GM12891 (cell line): ENCODE measurements at regions not wholly inside any gene's neighbourhood (a gene's known extent, or its start where the extent isn't known, plus 50 kb on each side); places are given as distances from the start of the nearest gene placed in this dataset.

Experiments
- PAX5 ChIP-seq: IDR thresholded peaks from 2 replicates; pipeline ENCODE4 v1.6.1; 2011; ENCODE audit warnings: low read length, moderate library complexity, mild to moderate bottlenecking; ENCODE audit not compliant: insufficient read depth, severe bottlenecking
- POLR2A ChIP-seq: IDR thresholded peaks from 2 replicates; pipeline ENCODE4 v1.6.1; 2011; ENCODE audit warnings: low read depth, low read length, control low read depth
- POLR2AphosphoS5 ChIP-seq: IDR thresholded peaks from 2 replicates; pipeline ENCODE4 v1.6.1; 2011; ENCODE audit warnings: low read depth, low read length, control low read depth
- POU2F2 ChIP-seq: IDR thresholded peaks from 2 replicates; pipeline ENCODE4 v1.6.1; 2011; ENCODE audit warnings: low read depth, mild to moderate bottlenecking, control low read depth, low read length, moderate library complexity
- SPI1 ChIP-seq: IDR thresholded peaks from 2 replicates; pipeline ENCODE4 v1.6.1; 2011; ENCODE audit warnings: low read depth, low read length, control low read depth
- TAF1 ChIP-seq: IDR thresholded peaks from 2 replicates; pipeline ENCODE4 v1.6.1; 2011; ENCODE audit warnings: low read depth, low read length, control low read depth

DNA sequence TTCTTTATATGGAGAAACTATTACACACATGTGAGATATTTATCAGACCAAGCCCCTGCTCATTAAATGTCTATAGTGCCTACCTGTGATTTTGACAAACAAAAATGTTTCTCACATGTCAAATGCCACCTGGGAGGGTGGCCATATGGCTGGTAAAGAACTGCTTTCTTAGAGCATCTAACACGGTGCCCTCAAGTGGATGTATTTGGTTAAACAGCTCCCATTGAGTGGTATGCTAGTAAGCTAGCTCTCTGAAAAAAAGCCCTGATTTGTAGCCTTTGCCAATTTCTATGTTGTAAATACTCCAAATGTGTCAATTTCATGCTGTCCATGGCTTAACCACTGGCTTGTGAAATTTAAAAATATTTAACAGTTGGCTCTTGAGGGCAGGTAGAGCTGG, 94.6 kb downstream of the PMAIP1 start:
- TF ChIP-seq POLR2A = no peak
- no peak for TF ChIP-seq POLR2AphosphoS5
- no peak for TF ChIP-seq SPI1
- TF ChIP-seq POU2F2 = no peak
- no peak for TF ChIP-seq TAF1
- TF ChIP-seq PAX5 = no peak
